ENCODE measurements at regions not wholly inside any gene's neighbourhood (a gene's known extent, or its start where the extent isn't known, plus 50 kb on each side); places are given as distances from the start of the nearest gene placed in this dataset.

DNA sequence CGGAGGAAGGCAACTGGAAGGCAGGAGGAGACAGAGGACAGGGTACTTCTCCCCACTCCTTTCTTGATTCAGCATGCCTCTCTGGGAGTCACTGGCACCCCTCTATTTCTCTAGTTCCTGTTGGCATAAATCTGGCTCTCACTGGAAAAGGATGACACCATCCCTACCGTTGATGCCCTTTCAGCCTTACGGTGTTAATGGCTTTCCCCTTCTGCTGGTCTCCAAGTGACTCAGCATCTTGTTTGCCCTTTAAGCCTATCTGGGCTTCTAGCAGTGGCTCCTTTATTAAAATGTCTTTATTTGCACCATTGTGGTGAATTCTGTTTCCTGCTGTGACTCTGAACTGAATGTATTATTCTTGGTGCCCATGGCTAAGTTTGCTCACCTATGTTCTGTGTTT is 227.3 kb upstream of the GLRA1 start:
- dilution Hi-C loops (cut with MboI; ENCODE audit: extremely low pct_ligation_motif_present, low sequenced_read_pairs) = no loop called here

More for the DNA sequence above, 227.3 kb upstream of the GLRA1 start:
- H3K27ac ChIP-seq (ENCODE audit: insufficient read depth, low read depth, low read length) = no peak overlapping the region
- H2AFZ ChIP-seq (ENCODE audit: low read depth, low read length) = no peak overlapping the region
- TF ChIP-seq MYC (IDR thresholded peaks at IDR 0.05; ENCODE audit: low read depth, low read length) (no peak), GATA2 (IDR thresholded peaks at IDR 0.05; ENCODE audit: insufficient read depth, insufficient read length, low read depth, low read length) (no peak), POLR2AphosphoS5 (IDR thresholded peaks at IDR 0.05; ENCODE audit: insufficient read depth, low read depth, low read length) (no peak), POLR2A (IDR thresholded peaks at IDR 0.05; ENCODE audit: low read depth, low read length) (no peak), EZH2 (IDR thresholded peaks at IDR 0.05; ENCODE audit: borderline replicate concordance, low read depth, low read length, severe bottlenecking) (no peak), MAX (IDR thresholded peaks at IDR 0.05; ENCODE audit: insufficient read depth, insufficient read length) (no peak), JUN (IDR thresholded peaks at IDR 0.05; ENCODE audit: borderline replicate concordance, insufficient read depth, insufficient read length, low read depth) (no peak), FOS (IDR thresholded peaks at IDR 0.05; ENCODE audit: borderline replicate concordance, insufficient read depth, low read length) (no peak), CTCF (IDR thresholded peaks at IDR 0.05; ENCODE audit: extremely low read depth in 1 of 2, insufficient read depth in 1 of 2, low read depth in 1 of 2, low read length in 2 of 2) (no peak)
- FAIRE-seq (no peak), DNase-seq (ENCODE audit: low read depth, low spot score) (no peak)
- no peaks in the 10 kb centered on the region for H4K20me1 ChIP-seq (replicated peaks; ENCODE audit: control insufficient read depth, extremely low read depth, insufficient read depth, low read length)
- H3K9ac ChIP-seq (replicated peaks; ENCODE audit: extremely low read depth, insufficient read depth, low read length) = no peak overlapping the region
- no peak overlapping the region for H3K4me2 ChIP-seq (ENCODE audit: insufficient read depth, low read length)
- no peaks in the 10 kb centered on the region for H3K4me1 ChIP-seq (ENCODE audit: control insufficient read depth, extremely low read depth, insufficient read depth, low read length)
- POLR2A ChIA-PET = no interaction called here
- H3K9me3 ChIP-seq (replicated peaks; ENCODE audit: control insufficient read depth, insufficient read depth, low read length) = no peaks in the 10 kb centered on the region
- no TSS peak for BruUV-seq (replicated peaks)
- CTCF ChIA-PET = no interaction called here
- no peaks in the 10 kb centered on the region for H3K36me3 ChIP-seq (ENCODE audit: control insufficient read depth in 2 of 2, extremely low read depth in 1 of 2, insufficient read depth in 2 of 2, low read length in 2 of 2)
- no peaks in the 10 kb centered on the region for H3K9me1 ChIP-seq (replicated peaks; ENCODE audit: control insufficient read depth, extremely low read depth, insufficient read depth, low read length)
- H3K4me3 ChIP-seq (replicated peaks in 1 of 3; ENCODE audit: insufficient read depth in 1 of 3, low read depth in 1 of 3, low read length in 3 of 3) = no peak overlapping the region
- intact Hi-C loops (cut with micrococcal nuclease) = no loop called here
- no peaks in the 10 kb centered on the region for H3K27me3 ChIP-seq (ENCODE audit: control insufficient read depth in 2 of 2, insufficient read depth in 2 of 2, low read length in 2 of 2)
- no peaks in the 10 kb centered on the region for H3K79me2 ChIP-seq (ENCODE audit: control insufficient read depth, insufficient read depth, low read length)

All from endothelial cell of umbilical vein (primary cell).